DMS153 (cell line): ENCODE measurements at regions not wholly inside any gene's neighbourhood (a gene's known extent, or its start where the extent isn't known, plus 50 kb on each side); places are given as distances from the start of the nearest gene placed in this dataset.

Experiments
- DNase-seq: peaks from one replicate; lab custom pipeline; 2025; lab: John Stamatoyannopoulos, UW

DNA sequence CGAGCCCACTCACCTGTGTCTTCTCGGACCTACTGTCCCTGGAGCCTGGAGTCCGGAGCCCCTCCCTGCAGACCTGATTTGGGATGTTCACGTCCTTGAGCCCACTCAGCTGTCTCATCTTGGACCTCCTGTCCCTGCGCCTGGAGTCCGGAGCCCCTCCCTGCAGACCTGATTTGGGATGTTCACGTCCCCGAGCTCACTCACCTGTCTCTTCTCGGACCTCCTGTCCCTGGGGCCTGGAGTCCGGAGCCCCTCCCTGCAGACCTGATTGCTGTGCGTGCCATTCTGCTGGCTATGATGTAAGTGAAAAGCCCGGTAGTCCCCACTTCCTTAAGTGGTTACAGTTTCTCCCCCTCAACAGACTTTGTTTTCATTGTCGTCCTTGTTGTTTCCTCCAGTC, 867.1 kb downstream of the BRD1 start:
- no peak for DNase-seq

DNA sequence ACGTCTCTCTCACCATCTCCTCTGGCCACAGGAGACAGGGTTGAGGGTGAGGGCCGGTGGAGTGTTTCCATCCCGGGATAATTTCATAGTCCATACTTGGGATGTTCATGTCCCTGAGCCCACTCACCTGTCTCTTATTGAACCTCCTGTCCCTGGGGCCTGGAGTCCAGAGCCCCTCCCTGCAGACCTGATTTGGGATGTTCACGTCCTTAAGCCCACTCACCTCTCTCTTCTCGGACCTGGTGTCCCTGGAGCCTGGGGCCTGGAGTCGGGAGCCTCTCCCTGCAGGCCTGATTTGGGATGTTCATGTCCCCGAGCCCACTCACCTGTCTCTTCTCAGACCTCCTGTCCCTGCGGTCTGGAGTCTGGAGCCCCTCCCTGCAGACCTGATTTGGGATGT, 868.2 kb downstream of the BRD1 start:
- no peak for DNase-seq

DNA sequence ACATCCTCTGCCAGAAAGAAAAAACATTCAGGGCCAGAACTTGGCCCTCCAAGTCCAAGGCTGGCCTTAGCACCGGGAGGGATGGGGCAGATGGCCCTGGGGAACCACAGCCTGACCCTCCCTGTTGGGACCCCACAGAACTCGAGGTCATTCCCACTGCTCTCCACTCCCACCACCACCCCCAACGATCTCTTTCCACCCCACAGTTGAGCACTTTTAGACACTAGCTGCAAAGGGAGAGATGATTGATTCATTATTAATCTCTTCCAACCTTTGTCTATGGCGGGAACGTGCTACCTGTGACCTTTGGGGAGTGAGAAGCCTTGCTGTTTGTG, 869.7 kb downstream of the BRD1 start:
- DNase-seq = no peak

DNA sequence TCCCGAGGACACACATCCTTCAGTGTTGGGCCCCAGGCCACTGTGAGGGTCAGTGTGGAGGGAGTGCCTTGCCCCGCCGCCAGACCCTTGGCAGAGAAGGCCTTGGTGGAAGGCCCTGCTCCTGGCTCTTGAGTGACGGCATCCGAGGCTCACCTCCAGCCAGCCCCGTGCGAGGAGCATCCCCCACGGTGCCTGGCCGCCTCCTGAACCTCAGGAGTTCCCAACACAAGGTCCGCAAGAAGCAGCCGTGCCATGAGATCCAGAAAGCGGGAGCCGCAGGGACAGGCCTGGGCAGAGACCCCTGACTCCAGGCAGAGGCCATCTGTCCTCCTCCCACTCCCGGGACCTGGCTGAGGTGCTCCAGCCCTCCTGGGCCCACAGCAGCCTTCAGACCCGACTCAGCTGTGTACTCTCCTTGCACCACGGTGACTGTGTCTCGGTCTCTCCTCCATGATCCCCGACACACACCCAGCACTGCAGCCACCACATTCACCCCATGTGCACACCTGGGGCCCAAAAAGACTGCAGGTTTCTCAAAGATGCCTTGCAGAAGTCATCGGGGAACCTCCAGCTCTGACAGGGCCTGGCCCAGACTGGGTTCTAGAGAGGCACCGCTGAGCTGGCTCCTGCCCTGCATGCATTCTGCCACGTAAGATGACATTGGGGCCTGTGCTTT, 870.2 kb downstream of the BRD1 start:
- no peak for DNase-seq

DNA sequence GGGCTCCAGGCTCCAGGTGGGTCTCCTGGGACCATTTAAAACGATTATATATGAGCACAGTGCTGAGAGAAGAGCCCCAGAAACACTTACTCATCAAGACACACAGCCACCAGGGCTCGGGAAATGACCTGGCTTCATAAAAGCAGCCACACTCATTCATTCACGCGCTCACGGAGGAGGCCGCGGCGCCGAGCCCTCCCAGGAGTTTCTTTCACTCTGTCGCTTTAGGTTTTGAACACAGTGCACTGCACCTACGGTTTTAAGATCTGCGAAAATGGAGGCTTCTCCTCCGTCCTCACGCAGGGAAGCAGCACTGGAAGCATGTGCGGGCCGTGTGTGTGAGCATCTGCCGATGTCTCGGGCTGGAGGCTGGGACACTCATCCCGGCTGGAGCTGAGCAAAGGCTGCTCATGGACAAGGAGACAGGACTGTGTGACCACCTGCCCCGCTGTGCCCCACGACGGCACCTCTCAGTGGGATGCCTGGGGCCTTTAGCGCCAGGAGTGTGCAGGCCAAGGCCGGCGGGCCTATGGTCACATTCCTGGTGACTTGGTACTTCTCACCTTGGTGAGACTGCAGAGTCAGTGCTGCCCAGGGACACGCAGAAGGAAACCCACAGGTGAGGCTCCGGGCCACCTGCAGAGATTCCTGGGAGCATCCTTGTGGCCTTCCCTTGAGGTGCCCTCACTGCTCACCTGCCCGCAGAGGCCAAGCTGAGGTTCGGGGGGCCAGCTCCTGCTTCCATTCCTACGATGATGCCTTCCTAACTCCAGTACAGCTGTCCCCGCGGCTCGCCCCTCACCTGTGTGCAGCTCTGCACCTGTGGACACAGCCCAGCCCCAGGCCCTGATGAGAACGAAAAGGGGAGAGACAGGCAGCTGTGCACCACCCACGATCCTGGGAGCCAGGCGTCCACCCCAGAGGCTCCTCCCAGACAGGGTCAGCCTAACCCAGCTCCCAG, 872.0 kb downstream of the BRD1 start:
- DNase-seq = no peak

DNA sequence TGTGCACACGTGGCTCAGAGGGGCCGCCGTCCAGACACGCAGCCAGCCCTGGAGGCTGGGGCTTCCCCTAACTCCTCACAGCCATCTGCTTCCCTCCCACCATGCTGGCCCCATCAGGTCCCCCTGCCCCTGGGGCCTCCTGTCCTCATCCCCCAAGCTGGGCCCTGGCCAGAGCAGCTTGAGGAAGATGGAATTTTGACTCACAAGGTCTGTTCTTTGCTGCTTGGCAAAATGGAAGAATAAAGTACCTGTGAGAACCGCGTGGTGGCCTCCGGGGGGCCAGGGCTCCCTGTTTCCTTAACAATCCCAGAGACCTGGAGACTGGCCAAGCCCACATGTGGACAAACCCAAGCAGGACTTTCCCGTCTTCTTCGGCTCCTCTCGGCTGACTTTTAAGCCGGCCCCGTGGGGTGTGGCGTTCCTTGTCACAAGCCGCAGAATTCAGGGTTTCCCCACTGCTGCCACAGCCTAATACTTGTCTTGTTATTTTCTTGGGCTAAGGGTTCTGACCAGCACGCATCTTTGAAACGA, 872.8 kb downstream of the BRD1 start:
- no peak for DNase-seq

DNA sequence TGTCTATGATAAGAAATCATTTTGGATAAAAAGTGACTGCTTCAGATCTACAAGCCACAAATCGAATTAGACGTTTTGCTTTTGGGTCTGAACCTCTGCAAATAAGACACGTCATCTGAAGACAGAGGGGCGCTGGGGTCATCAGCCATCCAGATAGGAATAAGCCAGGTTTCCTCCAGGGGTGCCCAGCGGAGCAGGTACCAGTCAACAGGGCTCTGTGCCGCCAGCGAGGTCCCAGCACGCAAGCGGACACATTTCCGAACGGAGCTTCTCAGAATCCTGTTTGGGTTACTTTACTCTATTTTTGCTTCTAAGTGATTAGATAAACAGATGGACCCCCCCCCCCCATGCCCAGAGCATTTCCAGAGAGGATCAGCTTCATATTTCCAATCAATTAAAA, 873.8 kb downstream of the BRD1 start:
- DNase-seq = no peak

DNA sequence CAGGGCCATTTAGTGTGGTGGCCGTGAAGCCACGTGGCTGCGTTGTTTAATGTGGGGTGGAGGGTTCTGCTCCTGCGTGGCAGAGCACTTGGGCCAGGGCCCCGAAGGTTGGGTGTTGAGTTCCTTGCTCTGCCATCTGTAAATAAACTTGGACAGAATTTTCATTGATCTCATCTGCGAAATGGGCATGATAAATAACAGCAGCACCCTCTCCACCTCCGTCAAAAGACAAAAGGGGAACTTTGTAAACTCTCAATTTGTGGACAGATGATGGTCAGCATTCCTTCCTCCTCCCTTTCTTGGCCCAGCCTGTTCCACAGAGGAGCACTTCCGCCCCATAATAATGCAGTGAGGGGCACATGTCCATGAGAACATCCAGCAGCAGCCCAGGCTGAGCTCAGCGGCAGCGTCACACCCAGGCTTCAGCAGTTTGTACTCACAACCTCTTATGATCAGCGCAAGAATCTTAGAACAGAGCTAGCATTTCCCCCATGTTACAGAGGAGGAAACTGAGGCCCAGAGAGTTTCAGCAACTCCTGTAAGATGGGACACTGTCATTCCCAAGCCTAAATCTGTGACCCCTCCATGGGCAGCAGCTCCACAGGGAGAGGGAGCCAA, 874.5 kb downstream of the BRD1 start:
- no peak for DNase-seq

DNA sequence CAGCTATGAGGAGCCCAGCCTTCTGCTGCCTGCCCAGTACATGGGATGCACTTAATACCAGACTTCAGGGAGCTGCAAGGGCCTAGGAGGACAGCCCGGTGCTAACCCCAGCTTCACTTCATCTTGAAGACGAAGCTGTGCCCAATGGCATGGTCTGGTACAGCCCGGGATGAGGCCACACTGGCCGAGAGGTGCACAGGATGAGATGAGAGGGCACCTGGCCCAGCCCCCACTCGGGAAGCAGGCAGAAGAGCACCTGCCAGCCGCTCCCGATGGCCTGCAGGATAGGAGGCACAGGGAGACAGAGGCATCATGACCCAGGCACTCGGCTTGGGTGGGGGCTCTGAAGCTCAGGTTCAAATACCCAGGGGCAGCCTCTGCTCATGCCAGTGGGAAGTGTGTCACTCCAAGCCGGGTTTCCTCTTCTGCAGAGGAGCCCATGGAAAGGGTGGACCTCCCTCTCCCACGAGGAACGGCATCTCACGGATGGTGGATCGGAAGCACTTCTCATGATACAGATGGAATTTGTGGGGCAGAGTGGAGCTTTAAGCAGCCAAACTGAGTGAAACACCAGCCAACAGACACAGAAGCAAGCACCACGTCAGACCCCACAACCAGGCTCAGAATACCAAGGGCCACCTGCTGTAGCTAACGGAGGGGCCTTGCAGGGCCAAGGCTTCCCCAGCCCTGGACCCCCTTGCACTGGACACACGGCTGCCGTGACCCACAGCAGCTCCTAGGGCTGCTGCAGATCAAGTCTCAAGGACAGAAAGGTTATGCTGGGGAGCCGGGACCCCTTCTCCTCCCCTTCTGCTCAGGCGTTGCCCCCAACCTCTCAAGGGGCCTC, 875.2 kb downstream of the BRD1 start:
- no peak for DNase-seq

DNA sequence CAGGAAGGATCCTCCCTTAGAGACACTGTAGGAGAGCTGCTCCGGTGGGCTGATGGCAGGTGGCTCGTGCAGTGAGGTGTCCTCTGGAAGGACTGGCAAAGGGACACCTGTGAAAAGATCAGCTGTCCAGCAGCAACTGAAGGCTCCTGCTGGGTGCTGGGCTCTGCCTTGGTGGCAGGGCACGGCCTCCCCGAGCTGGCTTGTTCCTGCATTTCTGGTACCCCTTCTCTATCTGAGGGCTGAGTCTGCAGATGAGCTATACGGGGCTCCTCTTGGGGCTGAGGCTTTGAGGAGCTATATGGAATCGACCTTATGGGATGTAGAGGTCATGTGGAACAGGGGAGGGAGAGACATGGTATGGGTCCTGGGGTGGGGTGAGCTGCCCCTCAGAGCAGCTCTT, 875.8 kb downstream of the BRD1 start:
- DNase-seq = no peak

DNA sequence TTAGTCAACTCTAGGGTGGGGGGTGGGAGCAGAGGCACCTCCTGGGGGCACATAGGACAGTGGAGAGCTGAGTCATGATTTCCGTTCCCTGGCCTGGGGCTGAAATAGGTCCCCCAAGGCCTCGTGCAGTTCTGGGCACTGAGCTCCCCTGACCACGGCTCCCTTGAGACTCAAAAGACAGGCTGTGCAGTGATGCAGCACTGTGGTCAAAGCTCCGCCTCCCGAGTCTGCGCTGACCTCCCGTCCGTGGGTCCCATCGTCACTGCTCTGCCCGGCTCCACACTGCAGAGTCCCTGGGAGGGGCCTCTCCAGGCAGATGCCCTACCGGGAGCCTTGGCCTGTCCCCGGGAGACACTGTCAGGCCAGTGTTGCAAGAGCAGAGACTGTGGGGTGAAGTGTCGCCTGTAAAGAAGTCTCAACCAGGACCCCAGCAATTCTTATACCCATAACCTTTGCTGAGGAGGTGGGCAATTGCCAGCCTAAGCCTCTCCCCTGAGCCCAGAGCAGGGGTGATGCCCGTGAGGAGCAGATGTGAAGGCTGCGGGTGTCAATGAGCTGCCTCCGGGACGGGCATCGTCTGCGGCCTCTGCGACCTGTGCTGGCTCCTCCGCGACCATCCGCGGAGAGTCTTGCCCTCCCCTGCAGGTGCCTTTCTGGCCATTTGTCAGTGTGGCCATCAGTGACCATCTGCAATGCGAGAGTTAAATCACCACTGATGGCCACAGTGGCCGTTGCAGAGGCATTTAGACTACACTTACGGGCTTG, 877.3 kb downstream of the BRD1 start:
- DNase-seq = no peak

DNA sequence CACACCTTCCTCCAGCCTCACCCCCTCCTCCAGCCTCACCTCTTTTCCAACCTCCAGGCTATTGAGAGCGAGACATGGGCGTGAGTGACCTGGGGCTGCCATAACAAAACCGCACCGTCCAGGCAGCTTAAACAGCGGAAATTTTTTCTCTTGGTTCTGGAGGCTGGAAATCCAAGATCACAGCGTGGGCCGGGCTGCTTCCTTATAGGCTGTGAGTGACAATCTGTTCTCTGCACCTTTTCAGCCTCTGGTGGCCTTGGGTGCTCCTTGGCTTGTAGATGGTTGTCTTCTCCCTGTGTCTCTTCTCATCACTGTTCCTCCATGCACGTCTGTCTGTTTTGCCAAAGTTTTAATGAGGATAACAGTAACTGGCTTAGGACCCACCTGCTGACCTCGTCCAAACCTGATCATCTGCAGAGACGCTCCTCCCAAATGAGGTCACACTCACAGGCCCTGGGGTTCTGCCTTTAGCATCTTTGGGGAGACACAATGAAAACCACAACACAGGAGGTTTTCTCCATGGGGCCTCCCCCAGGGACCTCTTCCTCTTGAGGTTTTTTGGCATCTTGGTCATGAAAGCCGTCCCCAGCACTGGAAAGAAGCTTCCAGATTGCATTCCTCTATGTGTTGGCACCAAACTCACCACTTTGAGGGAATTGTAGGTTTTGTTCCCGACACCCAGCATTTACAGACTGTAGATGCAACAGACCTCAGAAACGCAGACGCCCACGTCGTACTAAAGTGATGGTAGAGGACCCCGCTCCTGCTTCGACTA, 878.1 kb downstream of the BRD1 start:
- DNase-seq = no peak

DNA sequence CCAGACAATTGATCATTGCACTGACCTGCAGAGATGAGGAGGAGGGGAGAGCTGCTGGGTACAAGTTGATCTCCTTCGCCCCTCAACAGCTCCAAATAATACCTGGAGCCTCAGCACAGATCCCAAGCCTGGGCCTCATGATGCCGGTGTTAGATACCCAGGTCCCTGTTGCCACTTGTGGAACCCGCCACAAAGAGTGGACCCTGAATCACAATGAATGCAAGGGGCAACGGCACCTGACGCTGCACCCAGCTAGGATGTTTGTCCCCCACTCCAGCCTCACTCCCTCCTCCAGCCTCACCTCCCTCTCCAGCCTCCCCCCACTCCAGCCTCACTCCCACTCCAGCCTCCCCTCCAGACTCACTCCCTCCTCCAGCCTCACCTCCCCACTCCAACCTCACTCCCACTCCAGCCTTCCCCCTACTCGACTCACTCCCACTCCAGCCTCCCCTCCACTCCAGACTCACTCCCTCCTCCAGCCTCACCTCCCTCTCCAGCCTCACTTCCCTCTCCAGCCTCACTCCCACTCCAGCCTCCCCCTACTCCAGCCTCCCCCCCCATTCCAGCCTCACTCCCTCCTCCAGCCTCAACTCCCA, 879.0 kb downstream of the BRD1 start:
- no peak for DNase-seq

DNA sequence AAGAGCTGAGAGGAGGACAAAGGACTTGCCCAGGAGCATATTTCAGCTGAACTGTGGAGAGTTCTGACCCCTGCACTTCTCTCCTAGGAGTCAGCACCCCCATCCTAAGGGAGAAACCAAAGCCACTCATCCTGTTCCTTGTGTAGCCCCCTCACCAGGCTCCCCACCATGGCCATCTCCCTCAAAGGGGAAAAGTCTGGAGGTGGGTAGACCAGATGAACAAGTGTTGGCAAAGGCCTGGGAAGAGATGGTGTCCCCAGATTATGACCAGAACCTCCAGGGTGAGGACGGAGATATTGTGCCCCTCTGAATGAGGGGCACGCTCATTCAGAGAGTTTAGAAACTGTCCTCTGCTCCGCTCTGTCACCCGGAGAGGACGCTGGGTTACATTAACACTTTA, 880.0 kb downstream of the BRD1 start:
- no peak for DNase-seq

DNA sequence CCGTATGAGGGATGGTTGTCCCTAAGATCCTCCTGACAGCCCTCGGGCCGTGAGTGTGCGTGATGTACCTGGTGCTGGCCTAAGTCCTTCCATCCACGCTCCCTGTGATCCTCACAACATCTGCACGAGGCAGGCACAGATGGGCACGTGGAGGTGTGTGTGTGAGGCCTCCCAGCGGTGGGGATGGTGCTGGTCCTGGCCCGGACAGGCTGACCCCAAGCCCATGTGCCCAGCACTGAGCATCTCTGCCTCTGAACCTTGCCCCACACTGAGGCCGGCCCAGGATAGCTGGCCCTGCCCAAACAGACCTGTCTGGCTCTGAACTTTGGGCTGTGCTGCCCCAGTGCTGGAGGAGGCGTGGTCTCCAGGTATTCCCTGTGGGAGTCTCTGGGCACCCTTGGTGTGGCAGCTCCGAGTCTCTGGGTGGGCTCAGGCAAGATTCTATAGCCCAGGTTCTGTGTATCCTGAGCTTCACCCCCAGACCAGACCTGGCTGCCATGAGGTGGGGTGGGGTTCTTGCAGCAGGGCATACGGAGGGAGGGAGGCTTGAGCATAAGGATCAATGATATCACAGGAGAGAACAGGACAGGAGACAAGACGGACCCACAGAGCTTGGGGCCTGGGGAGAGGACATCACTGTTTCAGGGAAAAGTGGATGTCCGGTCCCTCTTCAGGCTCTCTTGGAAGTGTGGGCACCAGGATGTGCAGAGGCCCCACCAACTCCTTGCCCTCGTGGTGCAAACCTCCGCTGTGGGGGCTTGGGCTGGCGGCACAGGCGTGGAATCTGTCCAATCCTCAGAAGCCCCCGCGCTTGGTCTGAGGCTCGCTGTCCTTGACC, 881.8 kb downstream of the BRD1 start:
- no peak for DNase-seq

DNA sequence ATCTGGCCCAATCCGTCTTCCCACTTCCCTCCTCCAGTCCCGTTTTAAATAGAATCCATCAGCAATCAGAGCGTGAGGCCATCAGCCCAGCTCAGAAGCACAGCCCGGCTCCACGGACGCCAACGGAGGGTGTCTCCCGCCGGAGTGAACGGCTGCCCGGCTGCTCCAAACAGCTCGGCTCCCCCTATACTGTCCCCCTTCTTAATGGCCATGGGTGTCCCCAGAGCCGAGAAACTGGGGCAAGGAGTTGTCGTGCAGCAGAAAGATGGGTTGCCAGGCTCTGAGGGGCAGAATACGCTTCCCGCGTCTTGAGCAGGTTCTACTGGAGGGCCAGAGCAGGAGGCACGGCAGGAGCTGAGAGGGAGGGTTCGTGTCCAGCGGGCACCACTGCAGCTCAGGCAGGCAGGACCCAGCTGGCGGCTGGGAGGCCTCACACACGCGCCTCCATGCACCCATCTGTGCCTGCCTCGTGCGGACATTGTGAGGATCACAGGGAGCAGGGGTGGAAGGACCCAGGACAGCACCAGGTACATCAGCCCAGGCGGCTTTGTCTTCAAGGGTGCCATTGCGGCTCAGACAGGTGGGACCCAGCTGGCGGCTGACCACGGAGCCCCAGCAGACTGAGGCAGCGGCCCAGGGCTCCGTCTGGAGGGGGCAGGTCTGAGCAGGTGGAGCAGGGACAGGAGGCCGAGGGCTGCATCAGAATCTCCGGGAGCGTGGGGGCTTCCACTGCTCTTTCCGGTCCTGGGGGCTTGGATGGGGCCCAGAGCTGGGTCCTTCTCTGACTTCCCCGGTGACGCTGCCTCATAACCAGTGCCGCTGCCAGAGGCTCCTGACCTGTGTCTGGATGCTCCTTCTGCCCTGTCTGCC, 882.7 kb downstream of the BRD1 start:
- no peak for DNase-seq

DNA sequence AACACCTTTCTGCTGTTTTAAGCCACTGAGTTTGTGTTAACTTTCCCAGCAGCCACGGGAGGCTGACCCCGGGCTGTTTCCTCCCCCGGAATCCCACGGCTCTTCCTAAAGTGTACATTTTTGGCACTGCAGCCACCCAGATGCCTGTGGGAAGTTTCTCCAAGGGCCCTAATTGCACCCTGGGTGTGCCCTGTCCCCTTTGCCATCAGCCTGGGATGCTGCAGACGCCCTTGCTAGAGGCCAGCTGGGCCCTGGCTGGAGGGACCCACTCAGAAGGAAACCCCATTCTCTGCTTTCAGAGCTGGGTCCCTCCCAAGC, 883.3 kb downstream of the BRD1 start:
- DNase-seq = no peak
